ENCODE measurements at regions not wholly inside any gene's neighbourhood (a gene's known extent, or its start where the extent isn't known, plus 50 kb on each side); places are given as distances from the start of the nearest gene placed in this dataset.
"Not testable (repeated sequence)": the region's sequence is repeated elsewhere in the genome, so short reads cannot be mapped to it uniquely, and the experiment has no call there.

GRCh38 chr4:124437853-124438495, 274.6 kb downstream of the ANKRD50 start:
- DNase-seq (ENCODE audit: low read depth), result no peak

GRCh38 chr4:124445071-124445470, 267.5 kb downstream of the ANKRD50 start:
- DNase-seq (ENCODE audit: low read depth), result no peak

- no peak for DNase-seq (ENCODE audit: low read depth)
Observed at GRCh38 chr4:124449881-124450280, 262.7 kb downstream of the ANKRD50 start.

DNA sequence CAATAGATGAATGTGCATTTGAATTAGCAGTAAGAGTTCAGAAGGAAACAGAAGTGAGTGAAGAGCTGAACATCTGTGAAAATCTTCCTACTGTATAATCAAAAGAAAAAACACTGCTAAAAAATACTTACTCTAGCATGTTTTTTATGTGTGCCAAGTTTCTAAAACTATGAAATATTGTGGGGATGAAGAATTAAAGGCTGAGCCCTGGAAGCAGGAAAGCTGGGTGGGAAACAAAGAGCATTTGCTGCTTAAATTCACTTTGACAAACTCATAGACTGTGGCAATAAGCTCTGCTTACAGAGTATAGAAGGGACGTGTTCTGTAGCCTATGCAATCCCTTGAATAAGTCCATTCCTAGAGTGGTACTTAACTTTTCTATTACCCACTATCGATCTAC, 261.7 kb downstream of the ANKRD50 start:
- no peak for DNase-seq (ENCODE audit: low read depth)

DNA sequence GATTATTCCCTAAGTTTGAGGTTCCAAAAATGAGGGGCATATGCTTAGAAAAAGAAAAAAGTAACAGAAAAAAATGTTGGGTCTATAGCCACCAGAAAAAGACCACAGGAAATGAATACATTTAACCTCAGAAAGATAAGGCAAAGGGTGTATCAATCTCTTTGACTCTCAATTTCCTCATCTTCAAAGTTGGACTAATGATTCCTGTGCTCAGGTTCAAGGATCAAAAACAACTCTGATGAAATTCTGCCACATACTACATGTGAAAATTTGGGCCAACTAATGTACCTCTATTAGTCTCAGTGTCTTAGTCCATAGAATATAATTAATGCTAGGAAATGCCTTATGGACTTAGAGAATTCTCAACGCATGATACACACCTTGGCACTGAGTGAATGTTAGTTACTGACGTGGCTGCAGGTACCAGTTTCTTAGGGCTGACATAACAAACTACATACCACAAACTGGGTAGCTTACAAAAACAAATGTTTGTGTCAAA, 257.7 kb downstream of the ANKRD50 start:
- no peak for DNase-seq (ENCODE audit: low read depth)

GRCh38 chr4:124455671-124456070, 256.9 kb downstream of the ANKRD50 start:
- DNase-seq (ENCODE audit: low read depth), result no peak

GRCh38 chr4:124459196-124459940, 253.2 kb downstream of the ANKRD50 start:
- no peak for DNase-seq (ENCODE audit: low read depth)

DNA sequence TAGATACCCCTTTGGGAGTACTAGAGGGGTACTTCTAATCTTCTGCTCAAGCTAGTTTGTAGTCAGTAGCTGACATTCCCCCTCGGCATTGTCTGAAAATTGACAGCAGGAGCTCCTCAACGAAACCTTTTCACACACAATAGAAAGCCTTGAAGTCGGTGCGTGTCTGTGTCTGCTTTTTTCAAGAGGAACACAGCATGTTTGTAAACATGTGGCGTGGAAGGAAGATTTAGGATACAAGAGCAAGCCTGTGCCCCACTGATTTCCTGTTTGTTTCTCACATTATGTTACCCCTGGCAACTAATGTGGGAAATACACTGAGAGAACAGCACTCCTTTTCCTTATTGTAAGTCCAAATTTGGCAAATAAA, 252.6 kb downstream of the ANKRD50 start:
- no peak for DNase-seq (ENCODE audit: low read depth)

- not testable (repeated sequence) for DNase-seq (ENCODE audit: low read depth)
Observed at GRCh38 chr4:124461592-124461991, 250.9 kb downstream of the ANKRD50 start.

DNA sequence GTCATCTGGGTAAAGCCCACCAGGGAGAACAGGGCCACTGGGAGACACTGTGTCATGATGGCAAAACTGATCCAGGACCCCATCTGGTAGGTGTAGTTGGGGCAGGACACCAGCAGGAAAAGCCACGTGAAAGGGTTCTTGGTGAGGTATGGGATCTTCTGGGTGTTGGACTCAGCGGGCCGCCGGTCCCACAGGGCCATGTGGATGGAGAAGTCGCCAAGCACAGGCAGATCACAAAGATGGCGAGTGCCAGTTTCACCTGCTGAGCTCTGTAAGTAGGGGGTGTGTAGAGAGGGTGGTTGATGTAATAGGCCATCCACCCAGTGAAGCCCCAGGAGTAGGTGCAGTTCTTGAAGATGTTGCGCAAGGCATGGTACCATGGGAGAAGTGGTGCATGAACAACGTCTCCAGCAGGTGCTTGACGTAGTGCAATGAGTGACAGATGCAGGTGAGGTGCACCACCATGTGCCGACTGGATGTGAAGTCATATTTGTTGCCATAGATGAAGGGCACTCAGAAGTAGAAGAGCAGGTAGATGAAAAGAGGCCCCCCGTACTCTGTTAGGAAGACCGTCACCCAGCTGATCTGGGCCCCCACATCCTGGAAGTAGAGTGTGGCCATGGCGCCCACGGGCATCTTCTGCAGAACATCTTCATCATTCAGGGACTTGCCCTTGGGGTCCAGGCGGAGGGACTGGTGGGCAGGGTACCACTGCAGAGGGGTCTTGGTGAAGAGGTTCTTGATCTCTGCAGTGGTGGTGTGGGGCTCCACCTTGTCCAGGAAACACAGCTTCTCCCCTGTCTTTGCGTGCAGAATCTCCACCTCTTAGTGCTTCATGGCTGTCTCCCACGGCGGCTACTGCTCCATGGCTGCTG, 249.3 kb downstream of the ANKRD50 start:
- no peak for DNase-seq (ENCODE audit: low read depth)

DNA sequence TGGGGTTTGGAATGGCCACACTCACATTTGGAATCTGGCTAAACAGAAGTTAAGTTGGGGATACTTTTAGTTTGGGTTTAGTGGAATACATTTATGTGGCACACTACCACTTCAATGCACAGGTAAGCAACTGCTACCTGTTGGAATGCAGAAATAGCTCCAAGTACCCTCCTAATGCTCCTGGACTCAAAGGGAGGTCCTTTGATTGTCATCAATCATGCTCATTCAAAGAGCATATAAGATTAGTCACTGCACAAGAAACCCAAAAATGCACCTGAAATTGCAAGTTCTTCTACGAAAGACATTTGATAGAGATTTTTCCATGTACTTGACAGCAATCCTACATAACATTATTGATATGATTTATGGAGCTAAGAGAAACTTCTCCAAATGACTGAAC, 247.7 kb downstream of the ANKRD50 start:
- no peak for DNase-seq (ENCODE audit: low read depth)

DNA sequence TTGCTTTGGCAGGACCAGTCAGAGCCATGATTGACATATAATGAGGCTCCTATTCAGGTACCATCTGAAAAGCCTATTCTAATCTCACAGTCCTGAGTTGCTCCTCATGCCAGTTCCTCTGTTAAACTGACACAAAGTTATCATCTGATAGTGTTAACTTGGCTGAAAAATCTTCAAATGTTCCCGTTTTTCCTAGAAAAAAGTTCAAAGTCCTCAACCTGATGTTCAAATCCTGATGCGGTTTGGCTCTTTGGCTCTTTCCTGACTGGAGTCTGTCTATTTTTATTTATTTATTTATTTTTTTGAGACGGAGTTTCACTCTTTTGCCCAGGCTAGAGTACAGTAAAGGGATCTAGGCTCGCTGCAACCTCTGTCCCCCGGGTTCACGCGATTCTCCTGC, 244.2 kb downstream of the ANKRD50 start:
- no peak for DNase-seq (ENCODE audit: low read depth)

DNA sequence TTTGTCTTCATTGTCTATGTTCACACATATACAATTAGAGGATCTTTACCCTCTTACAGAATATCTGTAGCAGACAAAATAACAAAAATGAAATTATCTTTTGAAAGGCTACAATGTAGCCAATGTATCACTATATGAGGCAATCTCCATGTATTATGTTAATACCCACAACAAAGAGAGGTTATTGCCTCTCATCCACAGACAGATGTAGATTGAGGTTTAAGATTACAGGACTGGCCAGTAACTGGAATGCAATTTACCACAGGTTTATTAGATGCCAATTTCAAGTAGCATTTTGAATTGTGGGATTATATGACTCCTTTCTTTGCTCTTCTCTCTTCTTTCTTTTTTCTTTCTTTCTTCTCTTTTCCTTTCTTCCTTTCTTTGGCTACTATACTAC, 242.6 kb downstream of the ANKRD50 start:
- DNase-seq (ENCODE audit: low read depth), result no peak

DNA sequence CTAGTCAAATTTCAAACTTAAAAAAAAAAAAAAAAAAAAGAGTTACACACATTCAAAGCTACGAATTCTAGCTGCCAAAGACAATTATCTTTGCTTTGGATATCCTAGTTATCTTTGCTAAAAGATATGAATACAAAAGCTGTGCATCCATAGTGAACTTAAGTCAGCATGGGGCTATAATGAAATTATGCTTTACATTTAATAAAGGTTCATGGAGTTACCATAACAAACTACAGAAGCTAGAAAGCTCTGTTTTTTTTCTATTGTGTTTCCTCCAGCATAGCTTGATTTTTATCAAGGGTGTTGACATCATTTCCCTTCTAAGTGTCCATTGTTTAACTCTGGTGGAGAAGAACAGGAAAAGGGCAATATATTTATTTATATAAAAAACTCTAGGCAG, 234.1 kb downstream of the ANKRD50 start:
- no peak for DNase-seq (ENCODE audit: low read depth)

GRCh38 chr4:124480061-124480460, 232.5 kb downstream of the ANKRD50 start:
- no peak for DNase-seq (ENCODE audit: low read depth)

- no peak for DNase-seq (ENCODE audit: low read depth)
Observed at GRCh38 chr4:124481123-124481522, 231.4 kb downstream of the ANKRD50 start.

- no peak for DNase-seq (ENCODE audit: low read depth)
Observed at GRCh38 chr4:124483048-124483906, 229.3 kb downstream of the ANKRD50 start.

DNA sequence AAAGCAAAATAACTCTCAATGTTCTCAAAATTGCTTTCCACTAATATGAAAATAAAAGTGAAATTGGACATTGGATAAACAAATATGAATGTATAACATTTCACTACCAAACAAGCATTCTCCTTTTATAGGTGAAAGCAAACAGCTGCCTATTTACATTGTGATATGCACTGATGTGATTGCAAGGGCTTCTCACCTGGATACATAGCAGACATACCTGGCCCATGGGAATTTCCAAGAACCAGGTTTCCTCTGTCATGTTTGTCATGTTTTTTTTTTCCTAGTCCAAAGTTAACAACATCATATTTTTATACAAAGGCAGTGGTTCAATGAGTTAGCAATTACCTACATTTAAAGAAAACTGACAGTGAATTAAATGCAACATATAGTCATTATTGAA, 228.5 kb downstream of the ANKRD50 start:
- no peak for DNase-seq (ENCODE audit: low read depth)

DNA sequence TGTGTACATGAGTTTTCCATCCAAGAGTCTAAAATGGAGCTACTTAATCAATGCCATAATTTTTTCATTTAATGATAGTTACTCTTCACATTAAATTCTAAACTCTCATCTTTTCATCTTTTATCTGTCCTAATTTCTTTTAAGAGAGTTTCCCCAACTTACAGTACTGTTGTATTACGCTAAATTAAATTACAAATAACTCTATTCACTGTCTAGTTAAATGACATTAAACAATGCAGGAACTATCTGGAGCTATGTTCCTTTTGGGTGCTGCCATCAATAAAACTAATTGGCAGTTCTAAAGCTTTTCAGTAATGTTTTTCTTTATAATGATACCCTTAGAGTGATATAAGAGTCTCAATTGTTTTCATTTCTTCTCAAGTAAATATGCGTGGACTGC, 227.6 kb downstream of the ANKRD50 start:
- no peak for DNase-seq (ENCODE audit: low read depth)

DNA sequence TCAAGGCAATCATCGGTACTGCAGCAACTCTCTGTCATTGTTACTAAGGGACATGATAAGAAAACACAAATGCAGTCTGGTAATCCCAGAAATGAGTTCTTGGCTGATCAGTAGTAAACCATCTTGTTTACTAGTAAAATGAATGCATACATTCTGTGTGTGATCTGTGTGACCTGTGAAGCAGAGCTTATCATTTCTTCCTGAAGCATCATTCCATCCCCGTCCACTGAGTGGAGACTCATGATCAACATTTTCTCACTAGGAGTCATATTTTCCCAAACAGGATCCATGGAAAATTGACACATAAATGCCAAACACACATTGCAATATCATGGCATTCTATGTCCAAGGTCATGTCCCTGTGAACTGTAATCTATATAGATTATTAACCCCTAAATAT, 226.1 kb downstream of the ANKRD50 start:
- DNase-seq (ENCODE audit: low read depth), result no peak

DNA sequence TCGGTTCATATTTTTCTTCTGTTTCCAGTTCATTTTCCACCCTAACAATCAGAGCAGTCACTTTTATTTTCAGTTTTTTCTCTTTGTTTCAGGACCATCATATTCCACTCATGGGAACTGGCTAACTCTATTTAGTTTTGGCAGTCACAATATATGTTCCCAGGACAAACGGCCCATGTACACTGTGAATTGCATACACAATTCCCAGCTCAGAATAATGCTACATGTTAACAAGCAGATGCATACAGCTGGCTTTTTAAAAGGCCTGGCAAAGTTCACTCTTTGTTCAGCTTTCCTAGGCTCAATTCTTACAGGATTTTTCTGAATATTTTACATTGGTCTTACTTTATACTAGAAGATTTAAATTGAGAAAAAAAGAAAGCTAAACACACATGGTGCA, 224.9 kb downstream of the ANKRD50 start:
- no peak for DNase-seq (ENCODE audit: low read depth)
